ENCODE measurements at regions not wholly inside any gene's neighbourhood (a gene's known extent, or its start where the extent isn't known, plus 50 kb on each side); places are given as distances from the start of the nearest gene placed in this dataset.
A peak's percentile ranks its signal among the peaks of the same experiment; 100 is the strongest.
"Not testable (repeated sequence)": the region's sequence is repeated elsewhere in the genome, so short reads cannot be mapped to it uniquely, and the experiment has no call there.

- H3K27me3 ChIP-seq (ENCODE audit: insufficient read depth, insufficient read length) = no peaks in the 10 kb centered on the region
- H3K36me3 ChIP-seq (ENCODE audit: insufficient read depth, insufficient read length, low read length) = no peaks in the 10 kb centered on the region
- no peak overlapping the region for H3K9ac ChIP-seq (ENCODE audit: insufficient read length, low read depth)
- TF ChIP-seq SUZ12 (IDR thresholded peaks at IDR 0.05; ENCODE audit: extremely low read depth, insufficient read depth, insufficient read length) (no peak), ZNF274 (IDR thresholded peaks at IDR 0.05; ENCODE audit: low read depth, low read length) (no peak), YY1 (IDR thresholded peaks at IDR 0.05; ENCODE audit: insufficient read depth, insufficient read length) (no peak)
- H3K4me1 ChIP-seq (ENCODE audit: insufficient read depth, insufficient read length) = no peaks in the 10 kb centered on the region
- no peaks in the 10 kb centered on the region for H3K9me3 ChIP-seq (ENCODE audit: insufficient read depth, low read length)
- H3K4me3 ChIP-seq (ENCODE audit: insufficient read length, low read depth) = no peak overlapping the region
- no peak for DNase-seq (ENCODE audit: low read depth, low spot score)
Measured at GRCh38 chr7:81459485-81459884, 310.4 kb downstream of the HGF start.

GRCh38 chr7:81457852-81458522 is 311.9 kb downstream of the HGF start:
- DNase-seq (ENCODE audit: low read depth, low spot score) = no peak
- Histone ChIP-seq H3K9ac (ENCODE audit: insufficient read length, low read depth) (no peak overlapping the region), H3K4me3 (ENCODE audit: insufficient read length, low read depth) (no peak overlapping the region), H3K27me3 (ENCODE audit: insufficient read depth, insufficient read length) (no peaks in the 10 kb centered on the region), H3K36me3 (ENCODE audit: insufficient read depth, insufficient read length, low read length) (no peaks in the 10 kb centered on the region), H3K9me3 (ENCODE audit: insufficient read depth, low read length) (no peaks in the 10 kb centered on the region), H3K4me1 (ENCODE audit: insufficient read depth, insufficient read length) (no peaks in the 10 kb centered on the region)
- no peak for TF ChIP-seq YY1 (IDR thresholded peaks at IDR 0.05; ENCODE audit: insufficient read depth, insufficient read length)
- no peak for TF ChIP-seq SUZ12 (IDR thresholded peaks at IDR 0.05; ENCODE audit: extremely low read depth, insufficient read depth, insufficient read length)
- TF ChIP-seq ZNF274 (IDR thresholded peaks at IDR 0.05; ENCODE audit: low read depth, low read length) = no peak

- H3K36me3 ChIP-seq (ENCODE audit: insufficient read depth, insufficient read length, low read length); H3K27me3 ChIP-seq (ENCODE audit: insufficient read depth, insufficient read length); H3K9me3 ChIP-seq (ENCODE audit: insufficient read depth, low read length); H3K9ac ChIP-seq (ENCODE audit: insufficient read length, low read depth); H3K4me3 ChIP-seq (ENCODE audit: insufficient read length, low read depth); DNase-seq (ENCODE audit: low read depth, low spot score); H3K4me1 ChIP-seq (ENCODE audit: insufficient read depth, insufficient read length): not testable (repeated sequence)
Measured at GRCh38 chr7:81453770-81454169, 316.1 kb downstream of the HGF start.

GRCh38 chr7:81449105-81449504 is 320.7 kb downstream of the HGF start:
- Histone ChIP-seq H3K9ac (ENCODE audit: insufficient read length, low read depth) (no peak overlapping the region), H3K27me3 (ENCODE audit: insufficient read depth, insufficient read length) (no peaks in the 10 kb centered on the region), H3K4me3 (ENCODE audit: insufficient read length, low read depth) (no peak overlapping the region), H3K4me1 (ENCODE audit: insufficient read depth, insufficient read length) (no peaks in the 10 kb centered on the region), H3K36me3 (ENCODE audit: insufficient read depth, insufficient read length, low read length) (no peaks in the 10 kb centered on the region), H3K9me3 (ENCODE audit: insufficient read depth, low read length) (no peaks in the 10 kb centered on the region)
- TF ChIP-seq YY1 (IDR thresholded peaks at IDR 0.05; ENCODE audit: insufficient read depth, insufficient read length) (no peak), SUZ12 (IDR thresholded peaks at IDR 0.05; ENCODE audit: extremely low read depth, insufficient read depth, insufficient read length) (no peak), ZNF274 (IDR thresholded peaks at IDR 0.05; ENCODE audit: low read depth, low read length) (no peak)
- no peak for DNase-seq (ENCODE audit: low read depth, low spot score)

- Histone ChIP-seq H3K9ac (ENCODE audit: insufficient read length, low read depth) (no peak overlapping the region), H3K36me3 (ENCODE audit: insufficient read depth, insufficient read length, low read length) (no peaks in the 10 kb centered on the region), H3K4me1 (ENCODE audit: insufficient read depth, insufficient read length) (no peaks in the 10 kb centered on the region), H3K9me3 (ENCODE audit: insufficient read depth, low read length) (no peaks in the 10 kb centered on the region), H3K27me3 (ENCODE audit: insufficient read depth, insufficient read length) (no peaks in the 10 kb centered on the region), H3K4me3 (ENCODE audit: insufficient read length, low read depth) (no peak overlapping the region)
- peak; percentile 42 for DNase-seq (ENCODE audit: low read depth, low spot score)
- TF ChIP-seq ZNF274 (IDR thresholded peaks at IDR 0.05; ENCODE audit: low read depth, low read length) (no peak), SUZ12 (IDR thresholded peaks at IDR 0.05; ENCODE audit: extremely low read depth, insufficient read depth, insufficient read length) (no peak), YY1 (IDR thresholded peaks at IDR 0.05; ENCODE audit: insufficient read depth, insufficient read length) (no peak)
Measured at GRCh38 chr7:81447351-81447952, 322.4 kb downstream of the HGF start.

GRCh38 chr7:81446212-81446611 is 323.6 kb downstream of the HGF start:
- Histone ChIP-seq H3K4me3 (ENCODE audit: insufficient read length, low read depth) (no peak overlapping the region), H3K9ac (ENCODE audit: insufficient read length, low read depth) (no peak overlapping the region), H3K27me3 (ENCODE audit: insufficient read depth, insufficient read length) (no peaks in the 10 kb centered on the region), H3K36me3 (ENCODE audit: insufficient read depth, insufficient read length, low read length) (no peaks in the 10 kb centered on the region), H3K9me3 (ENCODE audit: insufficient read depth, low read length) (no peaks in the 10 kb centered on the region), H3K4me1 (ENCODE audit: insufficient read depth, insufficient read length) (no peaks in the 10 kb centered on the region)
- no peak for DNase-seq (ENCODE audit: low read depth, low spot score)
- TF ChIP-seq SUZ12 (IDR thresholded peaks at IDR 0.05; ENCODE audit: extremely low read depth, insufficient read depth, insufficient read length) (no peak), ZNF274 (IDR thresholded peaks at IDR 0.05; ENCODE audit: low read depth, low read length) (no peak), YY1 (IDR thresholded peaks at IDR 0.05; ENCODE audit: insufficient read depth, insufficient read length) (no peak)

GRCh38 chr7:81445462-81445861 is 324.4 kb downstream of the HGF start:
- no peaks in the 10 kb centered on the region for H3K36me3 ChIP-seq (ENCODE audit: insufficient read depth, insufficient read length, low read length)
- no peaks in the 10 kb centered on the region for H3K9me3 ChIP-seq (ENCODE audit: insufficient read depth, low read length)
- H3K27me3 ChIP-seq (ENCODE audit: insufficient read depth, insufficient read length) = no peaks in the 10 kb centered on the region
- H3K4me1 ChIP-seq (ENCODE audit: insufficient read depth, insufficient read length) = no peaks in the 10 kb centered on the region
- H3K4me3 ChIP-seq (ENCODE audit: insufficient read length, low read depth) = no peak overlapping the region
- TF ChIP-seq ZNF274 (IDR thresholded peaks at IDR 0.05; ENCODE audit: low read depth, low read length) (no peak), YY1 (IDR thresholded peaks at IDR 0.05; ENCODE audit: insufficient read depth, insufficient read length) (no peak), SUZ12 (IDR thresholded peaks at IDR 0.05; ENCODE audit: extremely low read depth, insufficient read depth, insufficient read length) (no peak)
- no peak for DNase-seq (ENCODE audit: low read depth, low spot score)
- H3K9ac ChIP-seq (ENCODE audit: insufficient read length, low read depth) = no peak overlapping the region
